NCI-H146 treated with DMSO at 0.1 percent for 48 hours (cell line): ENCODE measurements at regions not wholly inside any gene's neighbourhood (a gene's known extent, or its start where the extent isn't known, plus 50 kb on each side); places are given as distances from the start of the nearest gene placed in this dataset.
"Not testable (repeated sequence)": the region's sequence is repeated elsewhere in the genome, so short reads cannot be mapped to it uniquely, and the experiment has no call there.

Experiments
- DNase-seq: peaks from one replicate; lab custom pipeline; 2025; ENCODE audit not compliant: unreplicated experiment; lab: John Stamatoyannopoulos, UW

DNA sequence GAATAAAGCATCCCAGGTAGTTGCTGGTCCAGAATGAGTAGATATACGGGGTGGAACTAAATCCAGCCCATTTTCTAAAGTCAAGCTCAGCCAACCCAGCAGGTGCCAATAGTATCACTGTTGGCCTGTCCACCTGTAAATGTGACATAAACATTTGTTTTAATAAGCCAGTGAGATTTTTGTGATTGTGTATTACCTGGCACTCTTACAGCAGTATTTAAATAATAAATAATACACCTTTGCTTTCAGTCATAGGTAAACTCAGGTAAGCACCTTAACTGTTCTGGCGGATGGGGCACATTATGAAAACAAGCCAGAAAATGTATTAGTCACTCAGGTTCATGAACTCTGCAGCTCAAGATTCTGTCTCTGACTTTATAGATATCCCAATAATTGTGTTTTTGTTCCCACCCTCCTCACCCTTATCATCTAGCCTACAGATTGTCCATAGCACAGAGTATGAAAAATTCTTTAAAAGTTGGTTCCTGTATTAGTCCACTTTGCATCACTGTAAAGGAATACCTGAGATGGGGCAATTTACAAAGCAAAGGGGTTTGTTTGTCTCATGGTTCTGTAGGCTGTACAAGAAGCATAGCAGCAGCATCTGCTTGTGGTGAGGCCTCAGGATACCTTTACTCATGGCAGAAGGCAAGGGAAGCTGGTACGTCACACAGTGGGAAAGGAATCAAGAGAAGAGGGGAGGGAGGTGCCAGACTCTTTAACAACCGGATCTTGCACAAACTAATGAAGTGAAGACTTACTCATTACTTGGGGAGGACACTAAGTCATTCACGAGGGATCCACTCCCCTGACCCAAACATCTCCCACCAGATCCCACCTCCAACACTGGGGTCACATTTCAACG, 73.0 kb upstream of the CYRIA start:
- no peak for DNase-seq

DNA sequence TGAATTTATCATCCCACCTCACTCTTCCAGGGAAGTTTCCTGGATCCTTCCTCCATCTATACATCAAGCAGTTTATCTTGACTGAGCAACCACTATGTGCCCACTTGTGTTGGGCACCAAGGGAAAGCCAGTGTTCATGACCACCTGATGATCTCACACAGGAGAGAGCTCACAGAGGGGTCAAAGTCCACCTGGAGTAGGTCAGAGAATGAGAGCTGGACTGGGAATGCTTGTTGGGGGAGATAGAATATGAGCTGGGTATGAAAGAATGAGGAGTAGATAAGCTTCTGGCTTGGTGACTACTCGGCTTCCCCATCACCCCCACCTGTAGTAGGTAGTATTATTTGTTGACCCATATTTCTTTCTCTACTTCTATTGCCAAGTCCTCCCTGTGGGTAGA, 72.2 kb upstream of the CYRIA start:
- DNase-seq, result no peak

DNA sequence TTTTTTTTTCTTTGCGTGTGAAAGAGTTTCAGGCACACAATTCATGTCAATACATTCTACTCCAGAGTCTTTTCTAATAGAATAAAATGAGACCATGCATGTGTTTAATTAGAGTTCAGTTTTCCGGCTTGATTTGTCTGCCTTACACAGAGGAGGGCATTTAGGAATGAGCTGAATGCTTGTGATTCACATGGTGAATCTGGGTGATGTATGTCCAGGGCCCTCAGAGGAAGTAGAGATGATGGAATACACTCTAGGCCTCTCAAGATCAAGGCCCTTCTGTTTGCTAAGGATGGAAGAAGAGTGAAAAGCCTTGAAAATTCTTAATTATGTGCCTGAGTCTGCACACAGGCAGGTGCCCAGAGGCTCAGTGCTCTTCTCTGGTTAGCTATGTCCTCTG, 71.0 kb upstream of the CYRIA start:
- no peak for DNase-seq

DNA sequence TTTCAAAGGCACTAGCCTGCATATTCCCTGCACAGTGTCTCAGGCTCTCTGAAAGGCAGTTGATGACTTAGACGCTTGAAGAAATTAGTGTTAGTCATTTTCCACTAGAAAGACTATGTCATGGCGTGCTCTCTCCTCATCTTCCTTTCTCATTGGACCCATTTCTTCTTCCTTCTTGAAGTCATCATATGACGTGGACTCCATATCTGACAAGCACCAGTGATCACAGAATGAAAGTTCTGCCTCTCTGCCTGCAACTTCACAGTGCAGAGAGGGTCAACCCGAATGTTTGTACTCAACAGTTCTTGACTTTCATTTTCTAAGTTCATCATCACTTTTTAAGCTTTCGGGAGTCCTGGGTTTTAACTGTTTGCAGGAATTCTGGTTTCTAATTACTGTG, 63.7 kb upstream of the CYRIA start:
- no peak for DNase-seq

DNA sequence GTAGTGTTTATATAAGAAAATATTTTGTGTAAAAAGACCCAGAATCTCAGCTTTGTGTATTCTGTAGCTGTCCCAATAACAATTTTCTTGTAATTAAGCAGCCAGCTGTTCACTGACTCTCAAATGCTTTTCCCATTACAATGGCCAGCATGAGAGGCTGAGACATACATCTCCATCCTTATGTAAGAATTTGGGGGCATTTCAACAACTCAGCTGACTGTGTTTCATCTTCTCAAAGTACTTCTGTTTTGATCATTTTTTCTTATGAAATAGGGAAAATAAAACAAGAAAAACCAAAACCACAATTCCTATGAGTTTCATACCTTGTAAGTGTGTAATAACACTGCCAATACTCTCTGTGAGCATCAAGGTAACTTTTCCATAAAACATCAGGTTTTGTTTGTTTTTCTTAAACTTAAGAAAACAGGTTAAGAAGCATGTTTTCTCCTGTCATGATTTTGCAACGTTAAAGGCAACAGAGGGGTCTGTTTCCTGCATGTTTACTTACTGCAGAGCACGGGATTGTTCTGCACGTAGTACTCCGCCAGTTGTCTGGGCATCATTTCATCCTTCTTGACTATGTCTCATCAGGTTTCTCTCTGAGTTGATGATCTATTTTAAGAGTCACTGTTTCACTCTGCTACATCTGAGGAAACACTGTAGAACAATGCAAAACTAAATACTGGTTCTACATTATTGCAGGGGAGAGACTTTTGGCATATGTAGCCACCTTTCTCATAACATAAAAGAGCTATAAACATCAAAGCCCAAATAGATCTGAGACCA, 62.9 kb upstream of the CYRIA start:
- no peak for DNase-seq

DNA sequence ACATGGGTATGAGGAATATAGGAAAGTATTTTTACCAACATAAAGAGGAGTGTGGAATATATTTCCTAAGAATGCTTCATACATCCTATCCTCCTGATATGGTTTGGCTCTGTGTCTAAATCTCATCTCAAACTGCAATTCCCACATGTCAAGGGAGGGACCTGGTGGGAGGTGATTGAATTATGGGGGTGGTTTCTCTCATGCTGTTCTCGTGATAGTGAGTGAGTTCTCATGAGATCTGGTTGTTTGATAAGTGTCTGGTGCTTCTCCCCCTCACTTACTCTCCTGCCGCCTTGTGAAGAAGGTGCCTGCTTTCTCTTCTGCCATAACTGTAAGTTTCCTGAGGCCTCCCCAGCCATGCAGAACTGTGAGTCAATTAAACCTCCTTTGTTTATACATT, 62.2 kb upstream of the CYRIA start:
- DNase-seq, result not testable (repeated sequence)

DNA sequence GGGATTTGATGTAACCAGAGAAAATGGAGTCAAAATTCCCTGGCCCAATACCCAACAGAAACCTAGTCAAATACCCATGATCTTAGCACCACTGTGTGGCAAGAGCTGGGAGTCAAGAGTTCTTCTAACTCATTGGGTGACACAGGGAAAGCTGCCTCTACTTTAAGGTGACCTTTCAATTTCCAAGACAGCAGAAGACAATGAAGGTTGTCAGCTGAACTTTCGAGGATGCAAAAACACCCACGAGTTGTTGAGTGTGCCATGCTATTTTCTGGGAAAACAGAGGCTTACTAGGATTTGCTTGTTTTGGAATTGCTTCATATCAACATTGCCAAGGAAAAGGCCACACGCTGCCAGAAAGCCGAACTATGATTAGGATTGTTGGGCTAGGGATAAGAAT, 61.6 kb upstream of the CYRIA start:
- no peak for DNase-seq

DNA sequence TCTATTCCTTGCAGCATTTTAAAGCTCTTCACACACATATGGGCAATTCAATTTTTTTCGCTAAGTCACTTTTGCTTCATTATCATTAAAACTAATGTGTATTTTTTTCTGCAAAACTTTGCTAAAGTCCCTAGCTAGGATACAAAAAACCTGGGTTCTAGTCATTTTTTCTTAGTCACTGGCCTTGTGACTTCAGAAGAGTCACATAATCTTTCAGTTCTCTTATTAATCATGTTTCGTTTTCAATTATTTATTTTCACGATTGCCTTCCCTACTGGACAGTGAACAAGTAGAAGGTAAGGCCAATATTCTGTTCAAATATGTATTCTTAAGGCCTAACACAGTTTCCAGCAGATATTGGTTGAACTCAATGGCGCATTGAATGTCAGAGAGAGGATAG, 60.9 kb upstream of the CYRIA start:
- DNase-seq, result no peak

DNA sequence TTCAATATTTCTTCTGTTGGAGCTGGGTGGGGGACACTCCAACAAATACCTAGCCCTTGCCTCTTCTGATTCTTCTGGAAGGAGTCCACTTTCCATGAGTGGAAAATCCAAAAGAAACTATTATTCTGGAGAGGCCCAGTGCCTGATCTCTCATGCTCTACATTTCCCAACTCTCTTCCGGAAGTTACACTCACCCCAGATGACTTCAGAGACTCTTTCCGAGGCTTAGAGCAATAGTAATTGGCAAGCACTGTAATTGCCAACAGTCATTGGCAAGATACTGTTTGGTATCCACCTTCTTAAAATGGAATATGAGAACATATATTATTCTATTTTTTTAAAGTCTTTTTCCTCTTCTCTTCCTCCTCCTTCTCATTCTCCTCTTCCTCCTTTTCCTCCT, 60.5 kb upstream of the CYRIA start:
- no peak for DNase-seq

DNA sequence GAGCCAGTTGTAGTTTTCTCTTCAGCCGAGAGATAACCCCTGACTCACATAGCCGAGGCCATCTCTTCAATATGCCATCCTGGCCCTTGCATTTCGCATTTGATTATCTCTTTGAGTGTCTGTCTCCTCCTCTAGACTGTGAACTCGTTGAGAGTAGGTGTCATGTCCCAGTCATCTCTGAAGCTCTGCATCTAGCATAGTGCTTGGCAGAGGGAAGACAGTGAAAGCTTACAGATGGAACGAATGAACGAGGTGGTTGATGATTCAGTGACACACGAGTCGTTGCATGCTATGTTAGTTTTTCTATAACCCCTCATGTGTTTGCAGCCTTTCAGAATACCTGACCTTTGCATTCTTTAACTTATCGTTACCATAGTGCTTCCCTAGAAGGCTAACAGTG, 59.9 kb upstream of the CYRIA start:
- DNase-seq, result no peak

DNA sequence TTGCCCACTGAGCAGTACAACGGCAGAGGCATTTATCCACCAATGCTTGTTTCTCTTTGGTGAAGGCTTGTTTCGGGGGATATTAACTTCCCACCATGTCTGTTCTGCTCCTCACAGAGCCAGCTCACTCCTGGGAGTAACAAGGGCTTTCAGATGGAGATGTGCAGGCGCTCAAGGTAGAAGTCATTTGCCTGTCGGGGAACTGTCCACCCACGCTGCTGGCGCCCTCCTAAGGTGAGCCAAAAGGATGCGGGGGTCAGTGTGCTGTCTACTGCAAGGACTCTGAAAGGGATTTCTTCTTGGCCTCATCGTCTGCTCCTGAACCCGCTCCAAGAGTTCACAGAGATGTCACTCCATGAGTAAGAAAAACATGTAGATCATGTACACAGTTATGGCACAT, 57.0 kb upstream of the CYRIA start:
- no peak for DNase-seq

DNA sequence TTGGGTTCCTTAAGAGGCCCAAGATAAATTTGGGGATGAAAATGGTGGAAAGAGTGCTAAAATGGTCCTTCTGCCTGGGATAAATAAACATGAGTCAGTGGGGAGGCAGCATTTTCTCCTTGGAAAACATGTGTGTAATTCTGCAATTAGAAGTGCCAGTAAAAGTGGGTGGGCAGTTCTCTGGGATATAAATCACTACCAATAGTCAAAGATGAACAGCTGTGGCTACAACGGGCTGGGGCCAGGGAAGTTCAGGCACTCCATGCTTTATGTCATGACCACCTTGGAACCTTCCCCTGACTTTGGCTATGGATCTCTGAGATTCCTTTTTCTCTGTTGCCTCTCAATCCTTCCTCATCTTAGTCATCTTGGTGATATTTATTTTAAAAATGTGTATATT, 56.5 kb upstream of the CYRIA start:
- DNase-seq, result no peak

DNA sequence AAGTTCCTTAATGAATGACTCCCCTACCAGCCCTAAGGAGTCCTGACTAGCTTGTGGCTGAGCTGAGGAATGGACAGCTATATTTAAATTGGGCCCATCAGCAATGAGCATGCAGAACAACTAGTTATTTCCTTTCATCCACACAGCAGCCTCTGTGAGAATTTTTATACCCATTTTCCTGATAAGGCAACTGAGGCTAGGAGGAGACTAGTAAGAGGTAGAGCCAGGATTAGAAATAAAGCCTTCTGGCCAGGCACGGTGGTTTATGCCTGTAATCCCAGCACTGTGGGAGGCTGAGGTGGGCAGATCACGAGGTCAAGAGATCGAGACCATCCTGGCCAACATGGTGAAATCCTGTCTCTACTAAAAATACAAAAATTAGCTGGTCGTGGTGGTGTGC, 55.9 kb upstream of the CYRIA start:
- DNase-seq, result not testable (repeated sequence)

DNA sequence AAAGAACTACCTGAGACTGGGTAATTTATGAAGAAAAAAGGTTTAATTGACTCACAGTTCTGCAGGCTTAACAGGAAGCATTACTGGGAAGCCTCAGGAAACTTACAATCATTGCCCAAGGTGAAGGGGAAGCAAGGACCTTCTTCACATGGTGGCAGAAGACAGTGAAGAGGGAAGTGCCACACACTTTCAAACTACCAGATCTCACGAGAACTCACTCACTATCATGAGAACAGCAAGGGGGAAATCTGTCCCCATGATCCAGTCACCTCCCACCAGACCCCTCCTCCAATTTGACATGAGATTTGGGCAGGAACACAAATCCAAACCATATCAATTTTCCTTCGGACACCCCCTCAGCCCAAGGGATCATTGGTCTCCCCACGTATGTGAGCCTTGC, 55.1 kb upstream of the CYRIA start:
- not testable (repeated sequence) for DNase-seq

DNA sequence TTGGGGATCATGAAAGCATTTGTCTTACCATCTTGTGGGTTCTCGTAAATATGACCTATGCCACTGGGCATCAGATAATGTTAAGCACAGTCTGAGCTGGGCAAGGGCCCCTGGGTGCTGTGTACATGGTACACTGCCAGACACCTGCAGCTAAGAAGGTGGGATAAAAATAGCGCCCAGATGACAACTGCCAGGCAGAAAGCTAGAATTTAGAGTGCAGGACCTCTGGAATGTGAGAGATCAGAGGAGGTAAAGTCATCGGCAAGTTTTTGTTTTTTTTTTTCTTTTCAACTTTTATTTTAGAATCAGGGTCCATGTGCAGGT, 53.8 kb upstream of the CYRIA start:
- DNase-seq, result no peak

DNA sequence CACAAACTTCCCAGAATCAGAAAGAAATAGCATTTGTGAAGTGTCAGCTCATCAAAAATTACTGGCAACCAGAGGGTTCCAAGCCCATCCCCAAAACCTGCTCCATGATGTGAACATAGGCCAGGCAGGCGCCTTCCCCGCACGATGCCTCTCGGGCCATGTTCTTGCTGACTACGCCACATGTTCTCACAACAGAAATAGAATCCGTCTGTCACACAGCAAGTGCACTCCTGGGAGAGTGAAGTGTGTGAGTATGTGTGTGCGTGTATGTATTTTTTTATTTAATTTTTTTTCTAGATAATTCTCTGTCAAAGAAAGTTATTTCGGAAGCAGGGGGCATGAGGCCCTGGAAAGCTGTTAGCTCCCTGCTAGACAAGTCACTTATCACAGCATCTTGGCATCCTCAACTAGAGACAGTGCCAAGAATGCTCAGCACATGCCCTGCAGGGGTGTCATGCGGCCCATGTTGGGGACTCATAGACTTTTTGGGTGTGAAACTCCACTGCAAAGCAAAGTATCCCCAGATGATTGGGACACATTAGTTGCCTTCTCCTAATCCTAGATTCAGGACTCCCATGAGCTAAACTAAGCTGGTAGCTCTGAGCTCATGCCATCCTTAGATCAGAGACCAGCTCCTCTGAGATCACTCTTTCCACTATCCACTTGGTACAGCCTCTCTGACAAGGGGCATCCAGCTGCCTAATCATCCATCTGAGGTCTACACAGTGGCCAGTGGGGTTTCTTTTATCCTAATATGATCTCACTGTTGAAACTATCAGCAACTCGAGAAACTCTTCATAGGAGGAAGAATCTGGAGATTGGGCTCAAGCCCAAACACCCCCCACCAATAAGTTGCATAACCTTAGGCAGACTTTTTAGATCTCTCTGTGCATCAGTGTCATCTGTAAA, 53.2 kb upstream of the CYRIA start:
- DNase-seq, result no peak

DNA sequence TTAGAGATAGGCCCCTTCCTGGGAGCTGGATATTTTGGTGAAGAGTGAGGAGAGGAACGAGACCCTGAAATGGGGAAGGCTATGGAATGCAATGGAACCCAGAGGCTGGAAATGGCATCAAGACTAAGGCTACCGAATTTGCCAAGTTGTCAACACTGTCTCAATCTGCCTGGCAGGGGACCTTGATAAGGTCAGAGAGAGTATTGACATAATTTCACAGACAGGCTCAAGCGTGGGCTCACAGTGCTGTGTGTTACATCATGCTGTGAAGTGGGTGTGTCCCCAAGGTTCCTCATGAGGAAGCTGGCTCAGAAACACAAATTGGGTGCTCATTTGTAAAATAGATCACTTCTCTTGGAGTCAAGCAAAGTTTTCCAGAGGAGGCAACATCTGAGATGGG, 51.8 kb upstream of the CYRIA start:
- DNase-seq, result no peak

DNA sequence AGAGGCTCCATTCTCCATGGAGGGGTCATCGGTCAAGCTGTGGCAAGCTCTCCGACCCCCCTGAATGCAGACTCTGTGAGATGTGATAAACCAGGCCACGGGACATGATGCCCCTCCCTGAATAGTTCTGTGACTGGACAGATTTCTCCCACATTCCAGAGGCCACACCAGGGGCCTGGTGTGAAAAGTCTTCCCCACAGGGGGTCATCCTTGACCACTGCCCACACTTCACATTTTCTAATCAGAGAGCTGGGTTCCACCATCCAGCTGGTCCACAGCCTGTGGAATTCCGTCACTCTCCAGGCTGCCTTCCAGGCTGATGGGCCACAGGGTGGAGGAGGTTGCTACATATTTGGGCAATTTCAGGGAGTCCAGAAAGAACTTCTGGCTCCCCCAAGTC, 51.3 kb upstream of the CYRIA start:
- DNase-seq, result no peak

DNA sequence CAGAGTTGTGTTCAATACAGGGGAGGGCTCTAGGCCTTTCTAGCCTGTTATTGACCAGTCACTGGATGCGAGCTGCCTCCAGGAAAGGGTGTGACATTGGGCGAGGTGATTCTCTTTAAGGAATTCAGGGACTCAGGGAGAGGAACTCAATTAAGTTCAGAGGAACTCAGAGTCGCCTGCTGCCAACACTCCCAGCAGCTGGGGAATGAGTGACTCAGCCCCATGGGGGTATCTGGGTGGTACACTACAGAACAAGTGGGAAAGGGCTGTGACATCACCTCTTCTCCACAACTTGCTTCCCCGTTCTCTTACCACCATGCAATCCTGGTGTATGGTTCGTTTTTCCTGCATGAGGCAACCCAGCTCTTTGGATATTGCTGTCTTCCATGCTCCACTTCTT, 50.4 kb upstream of the CYRIA start:
- no peak for DNase-seq
